ENCODE measurements at regions not wholly inside any gene's neighbourhood (a gene's known extent, or its start where the extent isn't known, plus 50 kb on each side); places are given as distances from the start of the nearest gene placed in this dataset.
"Not testable (repeated sequence)": the region's sequence is repeated elsewhere in the genome, so short reads cannot be mapped to it uniquely, and the experiment has no call there.

DNA sequence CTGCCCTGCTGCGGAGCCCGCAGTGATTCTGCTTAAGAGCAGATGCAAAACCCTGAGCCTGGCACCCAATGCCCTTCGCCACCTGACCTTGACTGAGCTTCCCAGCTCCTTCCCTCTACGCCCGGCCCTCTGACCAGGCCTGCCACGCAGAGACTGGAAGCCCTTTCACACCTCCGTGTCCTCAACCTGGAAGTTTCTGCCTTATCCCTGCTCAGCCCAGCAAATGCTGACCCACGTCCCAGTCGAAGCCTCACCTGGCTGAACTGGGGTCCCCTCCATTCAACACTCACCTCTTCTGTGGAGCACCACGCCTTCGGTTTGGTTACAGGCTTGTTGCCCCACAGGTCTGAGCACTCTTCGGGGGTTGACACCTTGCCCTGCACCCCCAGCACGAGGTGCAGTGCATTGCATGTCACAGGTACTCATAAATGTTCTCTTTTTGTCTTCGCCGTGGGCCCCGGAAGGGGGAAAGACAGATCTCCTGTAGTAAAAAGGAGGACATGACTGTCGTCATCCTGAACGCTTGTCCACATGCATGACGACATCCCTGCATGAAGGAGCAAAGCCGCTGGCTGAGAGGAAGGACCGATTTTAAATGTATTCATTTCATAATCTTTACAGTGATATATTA is 153.6 kb upstream of the TNRC6C start:
- H3K9me3 ChIP-seq (ENCODE audit: control insufficient read depth, low read length) = no peaks in the 10 kb centered on the region
- H3K27me3 ChIP-seq (replicated peaks; ENCODE audit: control insufficient read depth, insufficient read depth, low read length, poor library complexity, severe bottlenecking) = no peaks in the 10 kb centered on the region
- no peak for DNase-seq
- H3K4me3 ChIP-seq (ENCODE audit: insufficient read depth, low read depth, low read length, poor library complexity, severe bottlenecking) = no peak overlapping the region
- H3K36me3 ChIP-seq (ENCODE audit: control insufficient read depth, insufficient read depth, low read length) = no peaks in the 10 kb centered on the region
- H3K4me1 ChIP-seq (ENCODE audit: control insufficient read depth, insufficient read depth, low read length, poor library complexity, severe bottlenecking) = no peaks in the 10 kb centered on the region
- no peak overlapping the region for H3K27ac ChIP-seq (ENCODE audit: insufficient read depth, low read length, poor library complexity, severe bottlenecking)

DNA sequence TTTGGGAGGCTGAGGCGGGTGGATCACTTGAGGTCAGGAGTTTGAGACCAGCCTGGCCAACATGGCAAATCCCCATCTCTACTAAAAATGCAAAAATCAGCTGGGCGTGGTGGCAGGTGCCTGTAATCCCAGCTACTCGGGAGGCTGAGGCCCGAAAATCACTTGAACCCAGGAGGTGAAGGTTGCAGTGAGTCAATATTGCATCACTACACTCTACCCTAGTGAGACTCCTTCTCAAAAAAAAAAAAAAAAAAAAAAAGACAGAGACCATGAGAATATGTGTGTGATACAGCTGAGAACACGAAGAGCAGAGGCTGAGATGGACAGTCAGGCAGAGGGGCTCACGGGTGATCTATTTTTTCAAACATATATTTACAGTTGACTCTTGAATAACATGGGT is 152.5 kb upstream of the TNRC6C start:
- not testable (repeated sequence) for H3K36me3 ChIP-seq (ENCODE audit: control insufficient read depth, insufficient read depth, low read length); H3K27ac ChIP-seq (ENCODE audit: insufficient read depth, low read length, poor library complexity, severe bottlenecking); H3K4me1 ChIP-seq (ENCODE audit: control insufficient read depth, insufficient read depth, low read length, poor library complexity, severe bottlenecking); H3K4me3 ChIP-seq (ENCODE audit: insufficient read depth, low read depth, low read length, poor library complexity, severe bottlenecking); DNase-seq; H3K9me3 ChIP-seq (ENCODE audit: control insufficient read depth, low read length); H3K27me3 ChIP-seq (replicated peaks; ENCODE audit: control insufficient read depth, insufficient read depth, low read length, poor library complexity, severe bottlenecking)

DNA sequence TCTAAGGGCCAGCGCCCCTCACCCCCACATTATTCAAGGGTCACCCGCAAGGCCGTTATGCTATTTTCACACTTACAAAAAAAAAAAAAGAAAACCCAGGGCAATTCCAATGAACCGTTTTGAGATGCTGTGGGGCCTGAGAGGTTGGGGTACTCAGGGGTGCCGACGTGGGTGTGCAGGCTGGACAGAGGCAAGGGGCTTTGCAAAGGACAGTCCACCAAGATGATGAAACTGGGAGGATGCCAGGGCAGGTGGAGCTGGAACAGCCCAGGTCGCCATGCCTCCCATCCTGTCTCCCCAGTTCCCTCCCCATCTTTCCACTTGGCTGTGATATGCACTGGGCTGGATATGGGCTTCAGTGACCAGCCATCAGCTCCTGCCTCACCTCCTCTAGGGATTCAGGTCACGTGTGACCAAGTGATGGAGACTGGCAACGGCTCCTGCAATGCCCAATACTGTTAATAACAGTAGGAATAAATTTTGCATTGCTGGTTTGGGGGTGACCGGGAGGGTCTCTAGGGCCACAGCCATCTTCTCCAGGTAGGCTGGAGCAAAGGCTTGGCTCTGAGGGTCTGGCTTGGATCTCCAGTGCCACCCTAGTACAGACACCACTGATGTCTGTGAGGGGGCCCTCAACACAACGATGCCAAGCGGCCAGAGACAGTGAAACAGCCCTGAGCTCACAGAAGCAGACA is 151.3 kb upstream of the TNRC6C start:
- Histone ChIP-seq H3K27ac (ENCODE audit: insufficient read depth, low read length, poor library complexity, severe bottlenecking) (no peak overlapping the region), H3K4me1 (ENCODE audit: control insufficient read depth, insufficient read depth, low read length, poor library complexity, severe bottlenecking) (no peaks in the 10 kb centered on the region), H3K36me3 (ENCODE audit: control insufficient read depth, insufficient read depth, low read length) (no peaks in the 10 kb centered on the region), H3K9me3 (ENCODE audit: control insufficient read depth, low read length) (no peaks in the 10 kb centered on the region), H3K4me3 (ENCODE audit: insufficient read depth, low read depth, low read length, poor library complexity, severe bottlenecking) (no peak overlapping the region), H3K27me3 (replicated peaks; ENCODE audit: control insufficient read depth, insufficient read depth, low read length, poor library complexity, severe bottlenecking) (no peaks in the 10 kb centered on the region)
- no peak for DNase-seq

DNA sequence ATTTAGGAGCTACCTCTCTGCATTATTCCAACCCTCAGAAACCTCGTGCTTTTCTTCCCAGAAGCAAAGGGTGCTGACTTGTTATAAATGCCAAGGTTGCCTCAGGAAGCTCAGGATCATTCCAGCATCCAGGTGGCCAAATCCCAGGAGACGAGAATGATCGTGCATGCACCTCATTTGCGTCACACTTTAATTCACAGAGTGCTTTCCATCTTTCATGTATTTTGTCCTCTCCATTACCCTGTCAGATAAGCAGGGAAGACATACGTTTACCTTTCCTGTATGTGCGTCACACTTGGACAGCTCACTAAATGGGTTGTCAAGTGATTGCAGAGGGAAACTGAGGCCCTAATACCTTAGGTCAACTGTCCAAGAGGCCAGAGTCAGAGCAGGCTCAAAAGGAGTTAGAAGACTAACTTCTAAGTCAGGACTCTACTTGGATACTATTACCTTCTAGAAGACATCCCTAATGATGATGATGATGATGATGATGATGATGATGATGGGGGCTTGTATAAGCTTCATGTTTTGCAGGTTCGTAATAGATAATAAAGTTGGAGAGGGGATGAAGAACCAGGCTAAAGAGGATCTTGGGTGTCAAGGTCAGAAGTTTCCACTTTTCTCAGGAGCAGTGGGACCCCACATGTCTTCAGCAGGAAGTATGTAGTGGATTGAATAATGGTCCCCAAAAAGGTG is 150.6 kb upstream of the TNRC6C start:
- Histone ChIP-seq H3K36me3 (ENCODE audit: control insufficient read depth, insufficient read depth, low read length) (no peaks in the 10 kb centered on the region), H3K27ac (ENCODE audit: insufficient read depth, low read length, poor library complexity, severe bottlenecking) (no peak overlapping the region), H3K4me3 (ENCODE audit: insufficient read depth, low read depth, low read length, poor library complexity, severe bottlenecking) (no peak overlapping the region), H3K27me3 (replicated peaks; ENCODE audit: control insufficient read depth, insufficient read depth, low read length, poor library complexity, severe bottlenecking) (no peaks in the 10 kb centered on the region), H3K4me1 (ENCODE audit: control insufficient read depth, insufficient read depth, low read length, poor library complexity, severe bottlenecking) (no peaks in the 10 kb centered on the region), H3K9me3 (ENCODE audit: control insufficient read depth, low read length) (no peaks in the 10 kb centered on the region)
- no peak for DNase-seq

DNA sequence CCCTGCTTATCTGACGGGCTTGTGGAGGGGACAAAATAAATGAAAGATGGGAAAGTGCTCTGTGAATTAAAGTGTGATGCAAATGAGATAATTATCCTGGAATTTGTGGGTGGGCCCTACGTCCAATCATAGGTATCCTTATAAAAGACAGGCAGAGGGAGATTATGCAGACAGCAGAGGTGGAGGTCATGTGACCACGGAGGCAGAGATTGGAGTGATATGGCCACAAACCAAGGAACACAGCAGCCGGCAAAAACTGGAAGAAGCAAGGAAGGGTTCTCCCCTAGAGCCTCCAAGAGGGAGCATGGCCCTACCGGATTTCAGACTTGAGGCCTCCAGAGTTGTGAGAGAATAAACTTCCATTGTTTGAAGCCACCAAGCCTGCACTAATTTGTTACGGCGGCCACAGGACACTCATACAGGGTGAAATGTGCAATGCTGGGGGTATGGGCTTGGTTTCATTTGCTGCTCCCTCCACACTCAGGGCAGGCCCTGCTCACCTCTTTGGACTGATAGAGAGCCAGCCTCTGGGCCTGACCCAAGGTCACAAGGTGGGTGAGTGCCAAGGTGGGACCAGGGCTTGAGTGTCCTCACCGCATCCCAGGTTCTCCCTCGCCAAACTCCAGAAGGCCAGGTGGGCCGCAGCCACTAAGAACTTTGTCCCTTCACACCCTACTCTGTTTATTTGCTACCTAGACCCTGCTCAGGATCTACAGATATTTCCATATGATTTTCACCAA is 149.6 kb upstream of the TNRC6C start:
- Histone ChIP-seq H3K9me3 (ENCODE audit: control insufficient read depth, low read length) (no peaks in the 10 kb centered on the region), H3K27ac (ENCODE audit: insufficient read depth, low read length, poor library complexity, severe bottlenecking) (no peak overlapping the region), H3K4me1 (ENCODE audit: control insufficient read depth, insufficient read depth, low read length, poor library complexity, severe bottlenecking) (no peaks in the 10 kb centered on the region), H3K27me3 (replicated peaks; ENCODE audit: control insufficient read depth, insufficient read depth, low read length, poor library complexity, severe bottlenecking) (no peaks in the 10 kb centered on the region), H3K36me3 (ENCODE audit: control insufficient read depth, insufficient read depth, low read length) (no peaks in the 10 kb centered on the region), H3K4me3 (ENCODE audit: insufficient read depth, low read depth, low read length, poor library complexity, severe bottlenecking) (no peak overlapping the region)
- no peak for DNase-seq

DNA sequence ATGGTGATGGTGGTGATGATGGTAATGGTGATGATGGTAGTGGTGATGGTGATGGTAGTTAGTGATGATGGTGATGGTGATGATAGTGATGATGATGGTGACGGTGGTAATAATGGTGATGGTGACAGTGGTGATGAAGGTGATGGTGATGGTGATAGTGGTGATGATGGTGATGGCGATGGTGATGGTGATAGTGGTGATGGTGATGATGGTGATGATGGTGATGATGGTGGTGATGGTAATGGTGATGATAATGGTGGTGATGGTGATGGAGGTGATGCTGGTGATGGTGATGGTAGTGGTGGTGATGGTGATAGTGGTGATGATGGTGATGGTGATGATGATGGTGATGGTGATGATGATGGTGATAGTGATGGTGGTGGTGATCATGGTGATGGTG is 148.7 kb upstream of the TNRC6C start:
- H3K36me3 ChIP-seq (ENCODE audit: control insufficient read depth, insufficient read depth, low read length) = no peaks in the 10 kb centered on the region
- no peak overlapping the region for H3K4me3 ChIP-seq (ENCODE audit: insufficient read depth, low read depth, low read length, poor library complexity, severe bottlenecking)

DNA sequence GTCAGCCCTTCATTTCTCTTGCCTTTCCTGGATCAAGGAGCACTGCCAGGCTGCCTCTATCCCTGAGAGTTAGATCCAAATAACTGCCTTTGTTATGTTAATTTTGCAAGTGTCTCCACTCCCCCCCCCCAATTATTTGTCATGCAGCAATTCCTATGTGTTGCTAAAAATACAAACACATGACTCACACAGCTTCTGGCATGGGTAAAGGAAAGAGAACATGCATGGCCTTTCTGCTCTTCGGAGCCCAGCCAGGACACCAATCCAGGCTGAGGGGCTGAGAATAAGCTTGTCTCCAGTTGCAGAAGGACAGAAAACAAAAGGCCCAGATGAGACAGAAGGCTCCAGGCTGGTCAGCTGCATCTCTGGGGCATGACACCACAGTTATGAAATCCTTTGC is 148.0 kb upstream of the TNRC6C start:
- DNase-seq = no peak
- no peaks in the 10 kb centered on the region for H3K4me1 ChIP-seq (ENCODE audit: control insufficient read depth, insufficient read depth, low read length, poor library complexity, severe bottlenecking)
- no peak overlapping the region for H3K4me3 ChIP-seq (ENCODE audit: insufficient read depth, low read depth, low read length, poor library complexity, severe bottlenecking)
- H3K27ac ChIP-seq (ENCODE audit: insufficient read depth, low read length, poor library complexity, severe bottlenecking) = no peak overlapping the region
- H3K27me3 ChIP-seq (replicated peaks; ENCODE audit: control insufficient read depth, insufficient read depth, low read length, poor library complexity, severe bottlenecking) = no peaks in the 10 kb centered on the region
- H3K9me3 ChIP-seq (ENCODE audit: control insufficient read depth, low read length) = no peaks in the 10 kb centered on the region
- H3K36me3 ChIP-seq (ENCODE audit: control insufficient read depth, insufficient read depth, low read length) = no peaks in the 10 kb centered on the region

More for the DNA sequence above, 148.7 kb upstream of the TNRC6C start:
- Histone ChIP-seq H3K4me1 (ENCODE audit: control insufficient read depth, insufficient read depth, low read length, poor library complexity, severe bottlenecking) (no peaks in the 10 kb centered on the region), H3K9me3 (ENCODE audit: control insufficient read depth, low read length) (no peaks in the 10 kb centered on the region), H3K27me3 (replicated peaks; ENCODE audit: control insufficient read depth, insufficient read depth, low read length, poor library complexity, severe bottlenecking) (no peaks in the 10 kb centered on the region), H3K27ac (ENCODE audit: insufficient read depth, low read length, poor library complexity, severe bottlenecking) (no peak overlapping the region)
- DNase-seq = no peak

DNA sequence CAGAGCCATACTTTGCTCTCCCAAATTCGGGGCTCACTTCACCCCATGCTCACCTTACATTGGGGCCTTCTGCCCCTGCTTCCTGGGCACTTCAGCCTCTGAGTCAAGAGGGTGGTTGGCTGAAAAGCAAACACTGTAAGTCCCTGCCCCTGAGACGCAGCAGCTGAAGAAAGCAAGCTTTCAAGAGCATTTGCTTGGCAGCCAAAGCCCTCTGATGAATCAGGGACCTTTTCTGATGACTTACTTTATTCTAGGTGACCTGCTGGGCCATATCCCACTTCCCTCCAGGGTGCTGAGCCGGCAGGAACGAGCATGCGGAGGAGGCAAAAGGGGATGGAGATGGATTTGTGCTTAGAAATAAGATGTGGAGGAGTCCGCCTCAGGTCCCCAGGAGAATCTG is 147.0 kb upstream of the TNRC6C start:
- Histone ChIP-seq H3K27me3 (replicated peaks; ENCODE audit: control insufficient read depth, insufficient read depth, low read length, poor library complexity, severe bottlenecking) (no peaks in the 10 kb centered on the region), H3K36me3 (ENCODE audit: control insufficient read depth, insufficient read depth, low read length) (no peaks in the 10 kb centered on the region), H3K4me1 (ENCODE audit: control insufficient read depth, insufficient read depth, low read length, poor library complexity, severe bottlenecking) (no peaks in the 10 kb centered on the region), H3K9me3 (ENCODE audit: control insufficient read depth, low read length) (no peaks in the 10 kb centered on the region), H3K27ac (ENCODE audit: insufficient read depth, low read length, poor library complexity, severe bottlenecking) (no peak overlapping the region), H3K4me3 (ENCODE audit: insufficient read depth, low read depth, low read length, poor library complexity, severe bottlenecking) (no peak overlapping the region)
- no peak for DNase-seq

DNA sequence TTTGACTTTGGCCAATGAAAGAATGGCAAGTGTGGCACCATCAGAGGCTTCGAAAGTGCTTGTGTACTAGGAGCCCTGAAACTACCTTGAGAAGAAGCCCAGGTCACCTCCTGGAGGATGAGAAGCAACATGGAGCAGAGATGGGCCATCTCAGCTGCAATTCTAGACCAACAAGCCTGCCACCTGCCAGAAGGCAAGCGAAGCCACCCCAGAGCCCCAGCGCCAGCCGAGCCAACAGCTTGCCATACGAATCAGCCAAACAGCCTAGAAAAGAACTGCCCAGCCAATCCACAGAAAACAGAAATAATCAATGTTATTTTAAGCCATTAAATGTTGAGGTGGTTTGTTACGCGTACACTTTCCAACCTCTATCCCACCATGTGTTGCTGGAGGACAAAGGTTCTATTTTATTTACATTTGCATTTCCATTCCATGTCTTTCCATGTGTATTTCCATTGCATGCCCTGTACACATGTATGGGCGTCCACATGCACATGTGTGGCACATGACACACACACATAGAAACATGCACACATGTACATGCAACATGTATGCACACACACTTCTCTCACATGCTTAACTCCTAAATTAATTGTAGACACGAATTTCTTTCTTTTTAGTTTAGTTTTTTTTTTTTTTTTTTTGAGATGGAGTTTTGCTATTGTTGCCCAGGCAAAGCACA is 144.3 kb upstream of the TNRC6C start:
- no peaks in the 10 kb centered on the region for H3K9me3 ChIP-seq (ENCODE audit: control insufficient read depth, low read length)
- H3K4me3 ChIP-seq (ENCODE audit: insufficient read depth, low read depth, low read length, poor library complexity, severe bottlenecking) = no peak overlapping the region
- H3K27me3 ChIP-seq (replicated peaks; ENCODE audit: control insufficient read depth, insufficient read depth, low read length, poor library complexity, severe bottlenecking) = no peaks in the 10 kb centered on the region
- no peak overlapping the region for H3K27ac ChIP-seq (ENCODE audit: insufficient read depth, low read length, poor library complexity, severe bottlenecking)
- no peaks in the 10 kb centered on the region for H3K36me3 ChIP-seq (ENCODE audit: control insufficient read depth, insufficient read depth, low read length)
- no peaks in the 10 kb centered on the region for H3K4me1 ChIP-seq (ENCODE audit: control insufficient read depth, insufficient read depth, low read length, poor library complexity, severe bottlenecking)
- no peak for DNase-seq

All from effector memory CD4-positive, alpha-beta T cell (primary cell).